ENCODE measurements at regions not wholly inside any gene's neighbourhood (a gene's known extent, or its start where the extent isn't known, plus 50 kb on each side); places are given as distances from the start of the nearest gene placed in this dataset.

- Mint-ChIP-seq H3K27me3 (ENCODE audit: low read depth in 3 of 3) (peaks cover 0 to 1% (median 0%) of the 10 kb centered on the region in 3 donors), H3K4me1 (peaks cover 14% of the 10 kb centered on the region), H3K36me3 (no peaks in the 10 kb centered on the region), H3K4me3 (no peak overlapping the region), H3K27ac (no peak overlapping the region), H3K9me3 (peaks cover 0 to 3% (median 0%) of the 10 kb centered on the region in 7 donors)
- Histone ChIP-seq H2AFZ (ENCODE audit: insufficient read depth, low read depth, low read length, poor library complexity, severe bottlenecking) (no peak overlapping the region), H3K4me2 (replicated peaks; ENCODE audit: extremely low read depth, low read length, poor library complexity, severe bottlenecking) (no peak overlapping the region), H3K27ac (ENCODE audit: low read depth in 1 of 2, low read length in 2 of 2) (no peak overlapping the region), H3K36me3 (replicated peaks in 1 of 2; ENCODE audit: control insufficient read depth in 1 of 2, insufficient read depth in 2 of 2, low read length in 2 of 2) (no peaks in the 10 kb centered on the region), H3K27me3 (ENCODE audit: control insufficient read depth in 2 of 2, insufficient read depth in 2 of 2, low read length in 2 of 2) (no peaks in the 10 kb centered on the region), H4K20me1 (ENCODE audit: insufficient read depth, low read length) (no peaks in the 10 kb centered on the region), H3K4me3 (replicated peaks in 1 of 3; ENCODE audit: low read depth in 2 of 3, low read length in 3 of 3) (no peak overlapping the region), H3K4me1 (ENCODE audit: control insufficient read depth in 1 of 2, insufficient read depth in 2 of 2, low read length in 2 of 2) (peaks cover 3 to 14% of the 10 kb centered on the region in 2 donors), H3K9me3 (replicated peaks in 1 of 2; ENCODE audit: control insufficient read depth in 1 of 2, insufficient read depth in 1 of 2, low read length in 2 of 2) (no peaks in the 10 kb centered on the region), H3K79me2 (ENCODE audit: insufficient read depth, low read length) (no peaks in the 10 kb centered on the region), H3K9ac (ENCODE audit: insufficient read depth, low read length, poor library complexity, severe bottlenecking) (no peak overlapping the region)
- intact Hi-C loops (cut with micrococcal nuclease) = no loop called here
- DNase-seq = no peak
- TF ChIP-seq CTCF (IDR thresholded peaks at IDR 0.05) = no peak
- 100% methylated on average over 1 of the region's 2 CpGs for WGBS (ENCODE audit: insufficient coverage)
Observed at GRCh38 chr12:88940854-88941253, 360.6 kb upstream of the KITLG start.

GRCh38 chr12:88935856-88936255, 355.6 kb upstream of the KITLG start:
- peaks cover 0 to 2% (median 0%) of the 10 kb centered on the region in 3 donors for H3K27me3 Mint-ChIP-seq (ENCODE audit: low read depth in 3 of 3)

More at GRCh38 chr12:88935856-88936255, 355.6 kb upstream of the KITLG start:
- Histone ChIP-seq H3K79me2 (ENCODE audit: insufficient read depth, low read length) (no peaks in the 10 kb centered on the region), H3K4me3 (replicated peaks in 1 of 3; ENCODE audit: low read depth in 2 of 3, low read length in 3 of 3) (no peak overlapping the region), H3K36me3 (replicated peaks in 1 of 2; ENCODE audit: control insufficient read depth in 1 of 2, insufficient read depth in 2 of 2, low read length in 2 of 2) (no peaks in the 10 kb centered on the region), H3K27me3 (ENCODE audit: control insufficient read depth in 2 of 2, insufficient read depth in 2 of 2, low read length in 2 of 2) (no peaks in the 10 kb centered on the region), H3K9me3 (replicated peaks in 1 of 2; ENCODE audit: control insufficient read depth in 1 of 2, insufficient read depth in 1 of 2, low read length in 2 of 2) (no peaks in the 10 kb centered on the region), H3K9ac (ENCODE audit: insufficient read depth, low read length, poor library complexity, severe bottlenecking) (no peak overlapping the region), H2AFZ (ENCODE audit: insufficient read depth, low read depth, low read length, poor library complexity, severe bottlenecking) (no peak overlapping the region), H4K20me1 (ENCODE audit: insufficient read depth, low read length) (no peaks in the 10 kb centered on the region), H3K4me1 (ENCODE audit: control insufficient read depth in 1 of 2, insufficient read depth in 2 of 2, low read length in 2 of 2) (no peaks in the 10 kb centered on the region), H3K27ac (ENCODE audit: low read depth in 1 of 2, low read length in 2 of 2) (no peak overlapping the region), H3K4me2 (replicated peaks; ENCODE audit: extremely low read depth, low read length, poor library complexity, severe bottlenecking) (no peak overlapping the region)
- Mint-ChIP-seq H3K4me1 (no peaks in the 10 kb centered on the region), H3K36me3 (no peaks in the 10 kb centered on the region), H3K27ac (no peak overlapping the region), H3K9me3 (peaks cover 0 to 2% (median 0%) of the 10 kb centered on the region in 7 donors), H3K4me3 (no peak overlapping the region)
- WGBS (ENCODE audit: insufficient coverage) = no CpG with 5 or more reads among the region's 3 CpGs
- TF ChIP-seq CTCF (IDR thresholded peaks at IDR 0.05) = no peak
- intact Hi-C loops (cut with micrococcal nuclease) = no loop called here
- DNase-seq = no peak

Data from CD14-positive monocyte (primary cell).